HG02870 (cell line): ENCODE measurements at regions not wholly inside any gene's neighbourhood (a gene's known extent, or its start where the extent isn't known, plus 50 kb on each side); places are given as distances from the start of the nearest gene placed in this dataset.

Experiments
- ATAC-seq: cut with Tn5 transposase; IDR thresholded peaks from one replicate; pipeline ENCODE4 v1.9.1; 2021; ENCODE audit warnings: mild to moderate bottlenecking, moderate library complexity; ENCODE audit not compliant: unreplicated experiment

DNA sequence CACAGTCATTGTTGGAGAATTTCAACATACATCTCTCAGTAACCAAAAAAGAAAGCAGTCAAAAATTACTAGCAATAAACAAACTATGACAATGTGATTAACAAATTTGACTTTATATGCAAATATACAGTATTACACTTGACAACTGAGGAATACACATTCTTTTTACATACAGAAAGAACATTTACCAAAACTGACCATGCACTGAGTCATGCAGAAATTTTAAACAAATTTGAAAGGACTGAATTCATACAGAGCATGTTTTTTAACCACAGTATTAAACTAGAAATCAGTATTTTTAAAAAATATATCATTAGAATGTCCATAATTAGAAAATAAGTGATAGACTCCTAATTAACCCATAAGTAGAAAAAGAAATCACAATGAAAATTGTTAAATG is 420.1 kb downstream of the TBC1D4 start:
- no peak for ATAC-seq

GRCh38 chr13:75055296-75055695 is 426.7 kb downstream of the TBC1D4 start:
- ATAC-seq: peak; percentile 73

- no peak for ATAC-seq
These were observed 429.4 kb downstream of the TBC1D4 start for GRCh38 chr13:75052616-75053015.

- ATAC-seq: no peak
These were observed 431.4 kb downstream of the TBC1D4 start for GRCh38 chr13:75050419-75051046.

GRCh38 chr13:75049735-75050335 is 432.1 kb downstream of the TBC1D4 start:
- no peak for ATAC-seq

GRCh38 chr13:75042807-75043206 is 439.2 kb downstream of the TBC1D4 start:
- no peak for ATAC-seq

DNA sequence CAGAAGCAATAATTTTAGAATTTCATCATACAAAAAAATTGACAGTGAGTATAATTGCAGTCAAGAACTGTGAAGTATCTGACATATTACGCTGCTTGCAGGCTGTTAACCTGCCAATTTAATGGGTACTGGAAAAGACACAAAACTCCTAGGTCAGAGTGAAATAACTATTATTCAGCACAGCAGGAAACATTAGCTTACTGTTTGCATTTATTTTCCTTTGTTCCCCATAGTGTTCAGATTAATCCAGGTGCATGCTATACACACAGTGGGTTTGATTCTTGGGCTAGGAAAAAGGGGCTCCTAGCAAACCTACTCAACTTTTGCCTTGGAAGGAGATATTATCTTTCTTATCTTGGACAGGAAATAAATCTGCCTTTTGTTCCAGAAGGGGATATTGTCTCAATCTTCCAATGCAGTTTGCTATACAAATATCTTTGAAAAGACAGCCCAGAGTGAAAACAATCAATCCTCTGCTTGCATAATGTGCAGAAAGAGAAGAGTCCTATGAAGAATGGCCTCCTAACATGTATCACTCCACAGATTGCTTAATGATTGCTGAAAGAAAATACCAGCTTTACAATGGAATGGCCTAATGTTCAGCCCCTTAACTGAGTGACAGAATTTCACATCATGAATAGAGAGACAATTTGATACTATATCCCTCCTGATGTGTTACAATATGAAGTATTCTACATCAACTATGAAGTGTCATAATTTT is 443.4 kb downstream of the TBC1D4 start:
- ATAC-seq: no peak

DNA sequence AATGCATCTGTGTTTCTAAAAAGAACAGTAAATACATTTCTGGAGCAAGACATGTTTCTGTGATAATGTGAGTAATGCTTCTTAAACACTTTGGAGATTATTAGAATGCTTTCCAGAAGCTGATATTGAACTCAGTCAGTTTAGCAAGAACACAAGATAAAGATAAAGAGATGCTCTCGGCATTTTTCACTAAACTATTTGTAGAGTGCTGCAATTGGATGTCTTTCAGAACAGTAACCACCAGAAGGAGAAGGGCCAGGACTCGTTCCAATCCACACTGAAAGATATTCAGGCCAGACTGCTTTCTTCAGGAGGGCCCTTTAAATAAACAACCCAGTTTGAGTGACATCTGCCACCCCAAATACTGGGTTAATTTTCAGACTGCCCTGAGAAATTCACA is 456.0 kb downstream of the TBC1D4 start:
- no peak for ATAC-seq

DNA sequence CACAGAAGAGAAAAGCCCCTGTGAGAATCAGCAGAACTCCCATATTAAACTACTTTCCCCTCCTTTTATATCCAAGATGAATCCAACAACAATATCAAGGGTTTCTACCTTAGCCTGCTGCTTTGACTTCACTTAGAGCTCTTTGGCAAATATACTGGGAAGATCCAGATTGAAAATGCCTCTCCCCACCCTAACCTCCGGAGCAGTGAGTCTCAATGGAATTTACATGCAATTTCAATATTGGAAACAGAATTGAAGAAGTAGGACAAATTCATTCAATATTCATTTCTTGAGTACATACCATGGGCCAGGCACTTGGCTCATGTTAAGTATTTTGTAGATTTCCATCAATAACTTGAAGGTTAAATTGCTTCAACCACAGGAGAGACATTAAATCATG is 457.4 kb downstream of the TBC1D4 start:
- ATAC-seq: no peak

- ATAC-seq: no peak
These were observed 458.4 kb downstream of the TBC1D4 start for GRCh38 chr13:75023609-75024008.

- ATAC-seq: no peak
These were observed 460.8 kb downstream of the TBC1D4 start for GRCh38 chr13:75021151-75021550.

DNA sequence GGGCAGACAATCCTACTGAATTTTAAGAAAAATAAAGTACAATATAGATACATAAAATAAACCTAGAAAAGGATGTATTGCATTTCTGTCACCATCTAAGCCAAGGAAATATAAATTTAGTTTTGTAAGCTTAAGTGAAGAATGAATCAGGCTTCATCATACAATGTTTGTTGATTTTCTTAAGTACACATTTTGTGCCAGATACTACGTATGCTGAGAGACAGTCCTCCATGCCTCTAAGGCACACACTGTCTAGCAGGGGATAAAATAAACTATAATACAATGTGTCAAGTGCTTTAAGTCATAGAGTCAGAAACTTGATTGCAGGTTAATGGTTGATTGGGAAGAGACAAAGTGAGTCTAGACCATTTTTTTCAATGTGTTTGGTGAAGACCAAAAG is 465.7 kb downstream of the TBC1D4 start:
- no peak for ATAC-seq

GRCh38 chr13:75013818-75014217 is 468.2 kb downstream of the TBC1D4 start:
- no peak for ATAC-seq

GRCh38 chr13:75010941-75011340 is 471.0 kb downstream of the TBC1D4 start:
- no peak for ATAC-seq

GRCh38 chr13:75008926-75009325 is 473.0 kb downstream of the TBC1D4 start:
- ATAC-seq: no peak

DNA sequence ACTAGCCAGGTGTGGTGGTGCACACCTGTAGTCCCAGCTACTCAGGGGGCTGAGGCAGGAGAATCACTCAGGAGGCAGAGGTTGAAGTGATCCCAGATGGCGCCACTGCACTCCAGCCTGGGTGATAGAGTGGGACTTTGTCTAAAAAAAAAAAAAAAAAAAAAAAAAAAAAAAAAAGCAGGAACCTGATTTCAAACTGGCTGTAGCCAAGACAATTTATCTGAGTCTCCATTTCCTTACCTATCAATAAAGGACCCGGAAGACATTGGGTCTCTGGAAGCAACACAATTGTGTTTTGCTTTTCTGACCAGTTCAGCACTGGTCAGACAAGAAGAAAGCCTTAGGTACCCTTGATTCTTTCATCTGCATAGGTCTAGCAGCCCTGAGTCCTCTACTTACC is 491.0 kb downstream of the TBC1D4 start:
- ATAC-seq: no peak

- ATAC-seq: no peak
These were observed 494.8 kb downstream of the TBC1D4 start for GRCh38 chr13:74987124-74987690.

- ATAC-seq: no peak
These were observed 495.4 kb downstream of the TBC1D4 start for GRCh38 chr13:74986609-74987008.

DNA sequence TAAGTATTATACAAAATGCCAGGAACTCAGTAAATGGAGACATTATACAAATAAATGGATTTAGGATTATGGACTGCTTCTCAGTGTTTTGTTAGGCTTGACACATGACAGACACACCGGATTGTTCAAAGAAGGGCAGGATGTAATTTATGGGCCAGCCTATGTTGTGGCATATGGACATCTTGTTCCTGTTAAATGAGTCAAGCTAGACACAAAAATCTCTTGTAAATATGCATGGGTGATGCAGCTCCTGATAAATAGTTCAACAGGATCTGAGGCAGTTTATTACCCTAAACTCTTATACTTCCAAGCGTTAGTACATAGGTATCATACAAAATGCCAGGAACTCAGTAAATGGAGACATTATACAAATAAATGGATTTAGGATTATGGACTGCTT is 502.3 kb downstream of the TBC1D4 start:
- ATAC-seq: no peak

DNA sequence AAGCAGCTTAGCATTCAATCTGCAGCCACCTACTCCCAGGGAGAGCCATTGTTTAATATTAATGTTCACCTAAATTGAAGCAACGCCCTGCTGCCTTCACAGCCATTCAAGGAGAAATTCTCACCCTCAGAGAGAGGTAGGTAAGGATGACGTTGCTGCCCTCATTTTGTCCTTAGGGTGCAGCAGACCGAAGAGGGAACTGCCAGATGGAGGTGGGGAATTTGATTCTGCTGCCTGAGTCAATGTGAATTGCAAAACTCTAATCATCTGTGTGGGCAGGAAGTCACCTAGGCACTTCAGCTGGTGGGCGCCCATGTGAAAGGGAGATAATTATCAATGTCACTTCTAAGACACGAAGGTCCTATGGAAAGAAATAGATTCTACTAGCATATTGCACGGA is 503.4 kb downstream of the TBC1D4 start:
- ATAC-seq: no peak

GRCh38 chr13:74977498-74977897 is 504.5 kb downstream of the TBC1D4 start:
- ATAC-seq: no peak

- ATAC-seq: no peak
These were observed 506.9 kb downstream of the TBC1D4 start for GRCh38 chr13:74975111-74975510.
